Retina (tissue), 1 donor: ENCODE measurements at regions not wholly inside any gene's neighbourhood (a gene's known extent, or its start where the extent isn't known, plus 50 kb on each side); places are given as distances from the start of the nearest gene placed in this dataset.

Experiments used
- DNase-seq: peaks from one replicate; pipeline ENCODE4 v3.0.0-alpha.2; 2016

GRCh38 chr13:73998631-73999030 lies 135.6 kb downstream of the KLF12 start:
- no peak for DNase-seq

- DNase-seq: no peak
Measured at GRCh38 chr13:73997964-73998363, 136.2 kb downstream of the KLF12 start.

GRCh38 chr13:73996569-73996968 lies 137.6 kb downstream of the KLF12 start:
- no peak for DNase-seq

- DNase-seq: no peak
Measured at GRCh38 chr13:73995736-73996135, 138.5 kb downstream of the KLF12 start.

GRCh38 chr13:73993661-73994060 lies 140.5 kb downstream of the KLF12 start:
- DNase-seq: no peak

- DNase-seq: no peak
Measured at GRCh38 chr13:73991884-73992283, 142.3 kb downstream of the KLF12 start.

GRCh38 chr13:73991384-73991783 lies 142.8 kb downstream of the KLF12 start:
- DNase-seq: no peak

- no peak for DNase-seq
Measured at GRCh38 chr13:73989244-73989843, 144.9 kb downstream of the KLF12 start.

GRCh38 chr13:73988461-73988860 lies 145.7 kb downstream of the KLF12 start:
- DNase-seq: no peak

- DNase-seq: no peak
Measured at GRCh38 chr13:73987618-73988017, 146.6 kb downstream of the KLF12 start.

GRCh38 chr13:73985783-73986182 lies 148.4 kb downstream of the KLF12 start:
- no peak for DNase-seq

- DNase-seq: no peak
Measured at GRCh38 chr13:73984949-73985691, 149.1 kb downstream of the KLF12 start.

- DNase-seq: no peak
Measured at GRCh38 chr13:73984201-73984600, 150.0 kb downstream of the KLF12 start.

GRCh38 chr13:73983109-73983508 lies 151.1 kb downstream of the KLF12 start:
- no peak for DNase-seq

GRCh38 chr13:73981595-73981994 lies 152.6 kb downstream of the KLF12 start:
- DNase-seq: no peak

- DNase-seq: no peak
Measured at GRCh38 chr13:73975767-73976166, 158.4 kb downstream of the KLF12 start.

- no peak for DNase-seq
Measured at GRCh38 chr13:73974051-73974450, 160.2 kb downstream of the KLF12 start.

- no peak for DNase-seq
Measured at GRCh38 chr13:73973156-73973555, 161.0 kb downstream of the KLF12 start.

- no peak for DNase-seq
Measured at GRCh38 chr13:73972545-73972944, 161.7 kb downstream of the KLF12 start.

GRCh38 chr13:73971481-73971880 lies 162.7 kb downstream of the KLF12 start:
- DNase-seq: no peak

GRCh38 chr13:73970421-73971055 lies 163.7 kb downstream of the KLF12 start:
- no peak for DNase-seq

- DNase-seq: no peak
Measured at GRCh38 chr13:73967397-73968165, 166.6 kb downstream of the KLF12 start.

GRCh38 chr13:73966331-73966730 lies 167.9 kb downstream of the KLF12 start:
- DNase-seq: no peak

GRCh38 chr13:73962284-73962683 lies 171.9 kb downstream of the KLF12 start:
- DNase-seq: no peak
